Stimulated activated CD8-positive, alpha-beta memory T cell treated with anti-CD3 and anti-CD28 coated beads, Interleukin-2, amount 100 ng/mL, for 48 hours (primary cell): ENCODE measurements at regions not wholly inside any gene's neighbourhood (a gene's known extent, or its start where the extent isn't known, plus 50 kb on each side); places are given as distances from the start of the nearest gene placed in this dataset.

ENCODE experiments used
- DNase-seq, 2 donors: peaks; one replicate each; pipeline ENCODE4 v3.0.0-alpha.2; 2020; ENCODE audit warnings: low read depth in 2 of 2

GRCh38 chr13:64314331-64314730, 2898.7 kb upstream of the PCDH20 start:
- no peak for DNase-seq

- DNase-seq: no peak
Observed at GRCh38 chr13:64311948-64312347, 2896.3 kb upstream of the PCDH20 start.

GRCh38 chr13:64311112-64311511, 2895.5 kb upstream of the PCDH20 start:
- no peak for DNase-seq

GRCh38 chr13:64305246-64305645, 2889.6 kb upstream of the PCDH20 start:
- no peak for DNase-seq

GRCh38 chr13:64300239-64300638, 2884.6 kb upstream of the PCDH20 start:
- no peak for DNase-seq

DNA sequence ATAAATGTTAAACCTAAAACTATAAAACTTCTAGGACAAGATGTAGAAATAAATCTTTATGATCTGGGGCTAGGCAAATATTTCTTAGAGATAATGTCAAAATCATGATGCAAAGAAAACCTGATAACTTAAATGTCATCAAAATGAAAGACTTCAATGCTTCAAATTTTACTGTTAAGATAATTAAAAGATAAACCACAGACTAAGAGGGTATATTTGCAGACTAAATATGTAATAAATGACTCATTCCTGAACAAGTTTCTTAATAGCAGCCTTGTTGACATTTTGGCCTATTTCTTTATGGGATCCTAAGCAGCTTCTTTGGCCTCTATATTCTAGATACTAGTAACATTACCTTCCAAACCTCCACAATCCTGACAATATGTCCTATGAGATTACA, 2878.3 kb upstream of the PCDH20 start:
- no peak for DNase-seq

- DNase-seq: no peak
Observed at GRCh38 chr13:64289702-64290101, 2874.1 kb upstream of the PCDH20 start.

- DNase-seq: no peak
Observed at GRCh38 chr13:64283926-64284325, 2868.3 kb upstream of the PCDH20 start.

GRCh38 chr13:64278493-64278892, 2862.8 kb upstream of the PCDH20 start:
- no peak for DNase-seq

DNA sequence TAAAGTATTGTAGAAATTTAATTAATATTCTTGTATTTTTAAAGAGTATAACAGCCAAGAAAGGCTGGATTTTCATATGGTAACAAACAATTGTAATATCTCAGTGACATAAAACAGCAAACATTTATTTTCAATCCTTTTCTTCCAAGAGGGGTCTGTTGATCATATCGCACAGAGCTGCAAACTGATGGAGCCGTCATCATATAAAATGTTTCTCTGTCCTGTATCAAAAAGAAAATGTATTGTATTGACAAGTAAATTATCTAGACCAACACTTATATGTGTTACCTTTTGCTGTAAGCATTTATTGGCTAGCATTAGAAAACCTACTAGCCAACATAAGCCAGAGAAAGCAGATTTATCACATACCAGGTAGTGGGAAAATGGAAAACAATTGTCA, 2861.4 kb upstream of the PCDH20 start:
- no peak for DNase-seq

DNA sequence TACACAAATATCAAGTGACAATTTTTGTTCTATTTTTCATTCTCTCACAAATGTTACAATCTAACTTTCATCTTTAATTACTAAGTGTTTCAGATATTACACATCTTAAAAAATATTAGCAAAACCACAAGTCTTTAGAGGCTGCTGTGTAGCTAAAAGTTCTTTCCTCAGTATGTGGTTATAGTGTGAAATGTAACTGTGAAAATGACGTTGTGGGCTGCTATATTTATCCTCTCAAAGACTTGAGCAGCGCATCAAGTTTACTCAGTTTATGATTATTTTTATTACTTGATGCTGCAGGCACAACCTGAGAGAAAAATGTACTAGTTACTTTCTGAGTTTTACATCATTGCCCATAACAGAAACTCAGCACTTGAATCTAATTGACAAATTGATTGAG, 2860.6 kb upstream of the PCDH20 start:
- no peak for DNase-seq

DNA sequence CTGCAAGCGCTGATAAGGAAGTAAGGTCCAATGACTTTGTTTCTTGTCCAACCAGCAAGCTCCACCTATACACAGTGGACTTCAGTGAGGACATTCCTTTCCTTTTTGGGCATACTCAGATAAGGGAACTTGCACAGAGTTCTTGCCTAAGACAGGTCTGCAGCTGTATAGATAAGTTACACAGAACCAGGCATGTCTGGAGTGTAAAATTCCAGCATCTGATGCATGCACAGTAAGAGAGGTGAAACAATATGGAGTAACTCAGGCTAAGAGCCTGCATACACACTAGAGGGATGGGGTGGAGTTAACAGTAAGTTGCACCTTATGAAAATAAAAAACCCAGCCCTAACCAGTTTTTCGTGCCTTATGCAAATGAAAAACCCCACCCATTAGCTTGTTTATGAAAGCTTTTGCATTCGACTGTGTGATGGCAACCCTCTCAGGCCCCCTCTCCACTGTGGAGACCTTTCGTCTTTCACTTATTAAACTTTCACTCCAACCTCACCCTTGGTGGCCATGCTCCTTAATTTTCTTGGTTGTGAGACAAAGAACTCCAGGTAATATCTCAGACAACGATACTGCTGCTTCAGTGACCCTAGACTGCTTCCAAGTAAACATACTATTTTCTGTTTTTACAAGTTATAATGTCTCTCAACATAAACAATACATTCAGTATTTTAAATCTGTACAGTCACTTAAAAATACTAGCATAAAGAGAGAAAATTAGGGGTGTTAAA, 2859.0 kb upstream of the PCDH20 start:
- DNase-seq: no peak

- DNase-seq: no peak
Observed at GRCh38 chr13:64273780-64274179, 2858.1 kb upstream of the PCDH20 start.

DNA sequence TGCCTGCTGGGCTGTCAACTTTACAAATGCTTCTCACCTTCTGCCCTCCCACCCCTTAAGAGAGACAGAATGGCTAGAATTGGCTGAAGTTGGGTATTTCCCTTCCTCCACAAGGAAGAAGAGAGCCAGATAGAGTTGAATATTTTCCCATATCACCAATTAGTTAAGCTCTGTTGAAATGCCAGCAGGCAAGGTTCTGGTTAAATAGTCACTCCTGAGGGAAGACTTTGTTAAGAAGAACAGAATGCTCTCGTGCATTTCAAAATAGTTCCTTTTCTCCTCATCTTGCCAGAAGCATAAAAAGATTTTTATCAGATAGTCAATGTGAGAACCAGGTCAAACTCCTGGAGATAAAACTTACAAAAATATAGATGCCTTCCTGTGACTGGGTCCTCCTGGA, 2857.0 kb upstream of the PCDH20 start:
- no peak for DNase-seq

DNA sequence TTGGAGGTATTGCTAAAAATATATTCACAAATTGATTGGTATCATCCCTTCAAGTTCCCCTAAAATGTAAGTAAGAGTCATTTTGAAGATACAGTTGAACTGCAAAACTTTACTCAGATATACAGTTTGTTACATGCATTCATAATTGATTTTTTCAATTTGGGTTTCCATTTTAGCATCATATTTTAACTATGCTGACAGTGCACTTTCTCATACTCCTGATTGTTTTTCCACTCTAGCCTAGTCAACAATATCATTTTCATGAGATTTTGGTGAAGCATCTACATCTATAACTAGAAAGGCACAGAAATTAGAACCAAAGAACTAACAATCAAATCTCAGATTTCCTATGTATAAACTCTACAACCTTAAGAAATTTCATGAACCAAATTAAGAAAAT, 2850.4 kb upstream of the PCDH20 start:
- no peak for DNase-seq

DNA sequence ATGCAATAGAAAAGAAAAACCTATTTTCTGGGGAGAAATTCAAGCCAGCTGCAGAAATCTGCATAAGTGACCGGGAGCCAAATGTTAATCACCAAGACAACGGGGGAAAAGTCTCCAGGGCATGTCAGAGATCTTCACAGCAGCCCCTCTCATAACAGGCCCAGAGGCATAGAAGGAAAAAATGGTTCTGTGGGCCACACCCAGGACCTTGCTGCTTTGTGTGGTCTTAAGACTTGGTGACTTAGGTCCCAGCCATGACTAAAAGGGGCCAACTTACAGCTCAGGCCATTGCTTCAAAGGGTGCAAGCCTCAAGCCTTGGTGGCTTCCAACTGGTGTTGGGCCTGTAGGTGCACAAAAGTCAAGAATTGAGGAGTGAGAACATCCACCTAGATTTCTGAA, 2847.6 kb upstream of the PCDH20 start:
- no peak for DNase-seq

DNA sequence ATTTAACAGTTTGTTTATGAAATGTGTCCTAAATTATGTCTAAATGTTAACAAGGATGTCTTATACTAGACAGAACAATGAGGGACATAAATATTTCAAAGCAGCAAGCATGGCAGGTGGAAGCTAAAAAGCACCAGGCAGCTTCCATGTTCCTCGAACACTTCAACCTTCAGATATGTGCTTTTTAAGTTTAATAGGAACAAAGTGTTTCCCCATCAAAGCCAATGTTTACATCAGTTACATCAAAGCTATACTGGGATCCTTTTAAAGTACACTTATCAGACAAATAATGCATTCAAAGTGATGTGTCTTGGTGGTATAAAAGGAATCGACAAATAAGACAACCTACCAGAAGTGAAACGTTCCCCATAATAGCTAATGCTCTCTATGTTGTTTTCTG, 2841.1 kb upstream of the PCDH20 start:
- no peak for DNase-seq

- DNase-seq: no peak
Observed at GRCh38 chr13:64255988-64256387, 2840.3 kb upstream of the PCDH20 start.

- no peak for DNase-seq
Observed at GRCh38 chr13:64248371-64249065, 2832.9 kb upstream of the PCDH20 start.

GRCh38 chr13:64239372-64239771, 2823.7 kb upstream of the PCDH20 start:
- DNase-seq: no peak

DNA sequence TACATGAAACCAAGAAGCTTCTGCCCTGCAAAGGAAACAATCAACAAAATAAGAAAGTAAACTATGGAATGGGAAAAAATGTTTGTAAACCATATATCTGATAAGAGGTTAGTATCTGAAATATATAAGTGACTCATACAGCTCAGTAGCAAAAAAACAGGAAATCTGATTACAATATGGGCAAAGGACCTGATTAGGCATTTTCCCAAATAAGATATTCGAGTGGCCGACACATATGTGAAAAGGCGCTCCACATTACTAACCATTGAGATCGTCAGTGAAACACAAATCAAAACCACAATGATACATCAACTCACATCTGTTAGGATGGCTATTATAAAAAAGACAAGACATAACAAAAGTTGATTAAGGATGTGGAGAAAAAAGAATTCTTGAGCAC, 2818.6 kb upstream of the PCDH20 start:
- no peak for DNase-seq

GRCh38 chr13:64223016-64223415, 2807.4 kb upstream of the PCDH20 start:
- DNase-seq: no peak

- no peak for DNase-seq
Observed at GRCh38 chr13:64206430-64207225, 2791.0 kb upstream of the PCDH20 start.
